Panc1 (cell line): ENCODE measurements at regions not wholly inside any gene's neighbourhood (a gene's known extent, or its start where the extent isn't known, plus 50 kb on each side); places are given as distances from the start of the nearest gene placed in this dataset.

Experiments
- ATAC-seq: fragments of 200-7000 bp; cut with Tn5 transposase; 2 replicates; pipeline ENCODE4 v1.9.1; 2020; ENCODE audit warnings: mild to moderate bottlenecking, moderate library complexity
- BruUV-seq: library from RNA; stranded (reverse); fragments of 400-500 nt; replicated peaks from 2 replicates; lab custom pipeline; 2021; lab: Mats Ljungman, UMichigan
- CTCF ChIA-PET: fragments of 300-600 bp; sonication (Branson Sonifier 250); formaldehyde crosslinking; loops from one replicate; lab custom pipeline; 2022; ENCODE audit warnings: antibody characterized with exemption; lab: Charles Lee
- POLR2A ChIA-PET: fragments of 300-600 bp; sonication (Branson Sonifier 250); formaldehyde crosslinking; loops from one replicate; lab custom pipeline; 2022; ENCODE audit warnings: antibody characterized with exemption; lab: Charles Lee
- DNase-seq: peaks from one replicate; pipeline ENCODE4 v3.0.0-alpha.2; 2010; ENCODE audit warnings: low read depth, low spot score
- H3K27ac ChIP-seq: 2 replicates; pipeline ENCODE4 v1.5.1; 2011; ENCODE audit warnings: mild to moderate bottlenecking, low read length, inconsistent platforms
- H3K27me3 ChIP-seq: fragments of 200-500 bp; sonication (Bioruptor generic); 2 replicates; pipeline ENCODE4 v1.6.0; 2014; ENCODE audit warnings: low read length, inconsistent platforms; ENCODE audit not compliant: control insufficient read depth, insufficient read depth
- H3K36me3 ChIP-seq: fragments of 200-500 bp; sonication (Bioruptor generic); 2 replicates; pipeline ENCODE4 v1.5.1; 2014; ENCODE audit warnings: inconsistent platforms, mild to moderate bottlenecking, low read length, moderate library complexity; ENCODE audit not compliant: control insufficient read depth, insufficient read depth
- H3K4me1 ChIP-seq: 2 replicates; pipeline ENCODE4 v1.5.1; 2011; ENCODE audit warnings: inconsistent platforms, mild to moderate bottlenecking, low read length, moderate library complexity; ENCODE audit not compliant: control insufficient read depth, insufficient read depth
- H3K4me3 ChIP-seq, 2 experiments: 2 replicates each; pipeline ENCODE4 v1.5.1; 2011 to 2012; ENCODE audit warnings: low read depth in 2 of 2, low read length in 2 of 2, mild to moderate bottlenecking in 2 of 2, inconsistent platforms in 1 of 2, moderate library complexity in 1 of 2
- H3K9me3 ChIP-seq: fragments of 200-500 bp; sonication (Bioruptor generic); 2 replicates; pipeline ENCODE4 v1.5.1; 2014; ENCODE audit warnings: low read depth, mild to moderate bottlenecking, inconsistent platforms, low read length, moderate library complexity; ENCODE audit not compliant: control insufficient read depth, insufficient read depth
- CTCF ChIP-seq: fragments of 450-650 bp; IDR thresholded peaks from 2 replicates; pipeline ENCODE4 v1.5.1; 2017; ENCODE audit warnings: mild to moderate bottlenecking
- POLR2AphosphoS5 ChIP-seq: IDR thresholded peaks from 2 replicates; pipeline ENCODE4 v1.6.1; 2012; ENCODE audit warnings: mild to moderate bottlenecking, low read depth, low read length, moderate library complexity
- REST ChIP-seq, 2 experiments: IDR thresholded peaks; 2 replicates each; pipeline ENCODE4 v1.6.1; 2011 to 2012; ENCODE audit warnings: low read depth in 2 of 2, control low read depth in 1 of 2, low read length in 1 of 2, mild to moderate bottlenecking in 1 of 2, moderate library complexity in 1 of 2; ENCODE audit not compliant: insufficient read depth in 1 of 2
- SIN3A ChIP-seq: IDR thresholded peaks from 2 replicates; pipeline ENCODE4 v1.6.1; 2012; ENCODE audit warnings: low read depth, mild to moderate bottlenecking, low read length, moderate library complexity, borderline replicate concordance; ENCODE audit not compliant: insufficient read depth
- TCF7L2 ChIP-seq: IDR thresholded peaks from 2 replicates; pipeline ENCODE4 v1.6.1; 2011; ENCODE audit warnings: mild to moderate bottlenecking, low read depth, low read length, inconsistent platforms
- in situ Hi-C: cut with HindIII; loops from 2 replicates; pipeline ENCODE4 v1.10.0; 2016; ENCODE audit warnings: low sequenced_read_pairs, low pct_unique_long_range_greater_than_20kb
- intact Hi-C: fragments of 100-400 bp; cut with micrococcal nuclease; formaldehyde crosslinking; loops from one replicate; pipeline ENCODE4 v1.10.0; 2022; ENCODE audit not compliant: unreplicated experiment

GRCh38 chr13:26822146-26822545 lies 61.6 kb upstream of the GPR12 start:
- CTCF ChIA-PET = no interaction called here
- Histone ChIP-seq H3K4me1 (no peaks in the 10 kb centered on the region), H3K27ac (no peak overlapping the region), H3K36me3 (no peaks in the 10 kb centered on the region), H3K27me3 (no peaks in the 10 kb centered on the region), H3K4me3 (no peak overlapping the region), H3K9me3 (no peaks in the 10 kb centered on the region)
- intact Hi-C loops (no loop called here), in situ Hi-C loops (no loop called here)
- ATAC-seq (no peak), DNase-seq (no peak)
- no TSS peak for BruUV-seq
- POLR2A ChIA-PET = no interaction called here
- no peak for TF ChIP-seq CTCF
- TF ChIP-seq REST (IDR thresholded peaks at IDR 0.05; ENCODE audit: insufficient read depth in 1 of 2, low read depth in 2 of 2, low read length in 1 of 2) = no peak
- TF ChIP-seq TCF7L2 = no peak
- no peak for TF ChIP-seq SIN3A
- no peak for TF ChIP-seq POLR2AphosphoS5

- ATAC-seq (no peak), DNase-seq (no peak)
- ChIA-PET CTCF (no interaction called here), POLR2A (no interaction called here)
- in situ Hi-C loops (no loop called here), intact Hi-C loops (no loop called here)
- no peaks in the 10 kb centered on the region for H3K36me3 ChIP-seq
- H3K27ac ChIP-seq = no peak overlapping the region
- H3K27me3 ChIP-seq = no peaks in the 10 kb centered on the region
- BruUV-seq = no TSS peak
- no peaks in the 10 kb centered on the region for H3K9me3 ChIP-seq
- TF ChIP-seq TCF7L2 (no peak), CTCF (no peak), REST (IDR thresholded peaks at IDR 0.05; ENCODE audit: insufficient read depth in 1 of 2, low read depth in 2 of 2, low read length in 1 of 2) (no peak), SIN3A (no peak), POLR2AphosphoS5 (no peak)
- no peaks in the 10 kb centered on the region for H3K4me1 ChIP-seq
- no peak overlapping the region for H3K4me3 ChIP-seq
Observed at GRCh38 chr13:26821672-26822071, 61.1 kb upstream of the GPR12 start.
